Non-pigmented ciliary epithelial cell (primary cell): ENCODE measurements at regions not wholly inside any gene's neighbourhood (a gene's known extent, or its start where the extent isn't known, plus 50 kb on each side); places are given as distances from the start of the nearest gene placed in this dataset.
"Not testable (repeated sequence)": the region's sequence is repeated elsewhere in the genome, so short reads cannot be mapped to it uniquely, and the experiment has no call there.

ENCODE experiments used
- DNase-seq: peaks from one replicate; pipeline ENCODE4 v3.0.0-alpha.2; 2010; ENCODE audit warnings: low read depth

GRCh38 chr13:66237411-66238062 is 992.6 kb downstream of the PCDH9 start:
- DNase-seq = no peak

- no peak for DNase-seq
Measured at GRCh38 chr13:66234159-66234558, 996.0 kb downstream of the PCDH9 start.

GRCh38 chr13:66231958-66232357 is 998.2 kb downstream of the PCDH9 start:
- DNase-seq = not testable (repeated sequence)

- DNase-seq = no peak
Measured at GRCh38 chr13:66225072-66225471, 1005.1 kb downstream of the PCDH9 start.

- DNase-seq = no peak
Measured at GRCh38 chr13:66224663-66225062, 1005.5 kb downstream of the PCDH9 start.

- no peak for DNase-seq
Measured at GRCh38 chr13:66222926-66223325, 1007.2 kb downstream of the PCDH9 start.

- no peak for DNase-seq
Measured at GRCh38 chr13:66222127-66222526, 1008.0 kb downstream of the PCDH9 start.

- DNase-seq = no peak
Measured at GRCh38 chr13:66219506-66219905, 1010.6 kb downstream of the PCDH9 start.

GRCh38 chr13:66218583-66218982 is 1011.6 kb downstream of the PCDH9 start:
- no peak for DNase-seq

- no peak for DNase-seq
Measured at GRCh38 chr13:66216728-66217127, 1013.4 kb downstream of the PCDH9 start.

- no peak for DNase-seq
Measured at GRCh38 chr13:66214467-66214866, 1015.7 kb downstream of the PCDH9 start.

- DNase-seq = no peak
Measured at GRCh38 chr13:66212511-66212910, 1017.6 kb downstream of the PCDH9 start.

- peak; percentile 89 for DNase-seq
Measured at GRCh38 chr13:66210677-66211076, 1019.5 kb downstream of the PCDH9 start.

- DNase-seq = no peak
Measured at GRCh38 chr13:66208589-66208988, 1021.5 kb downstream of the PCDH9 start.

- DNase-seq = no peak
Measured at GRCh38 chr13:66207610-66208009, 1022.5 kb downstream of the PCDH9 start.

GRCh38 chr13:66205807-66206206 is 1024.3 kb downstream of the PCDH9 start:
- no peak for DNase-seq

GRCh38 chr13:66200555-66200954 is 1029.6 kb downstream of the PCDH9 start:
- DNase-seq = no peak

- no peak for DNase-seq
Measured at GRCh38 chr13:66195238-66195637, 1034.9 kb downstream of the PCDH9 start.

- DNase-seq = no peak
Measured at GRCh38 chr13:66189986-66190385, 1040.2 kb downstream of the PCDH9 start.

- DNase-seq = no peak
Measured at GRCh38 chr13:66180836-66181235, 1049.3 kb downstream of the PCDH9 start.

GRCh38 chr13:66171920-66172319 is 1058.2 kb downstream of the PCDH9 start:
- DNase-seq = no peak

GRCh38 chr13:66162470-66162869 is 1067.7 kb downstream of the PCDH9 start:
- no peak for DNase-seq

GRCh38 chr13:66159511-66159910 is 1070.6 kb downstream of the PCDH9 start:
- DNase-seq = no peak

- DNase-seq = peak; percentile 2
Measured at GRCh38 chr13:66154976-66155375, 1075.2 kb downstream of the PCDH9 start.
